Spleen (tissue), 11 donors: ENCODE measurements at regions not wholly inside any gene's neighbourhood (a gene's known extent, or its start where the extent isn't known, plus 50 kb on each side); places are given as distances from the start of the nearest gene placed in this dataset.

ENCODE experiments used
- DNase-seq: peaks from one replicate; pipeline ENCODE4 v3.0.0-alpha.2; 2020
- H3K27ac ChIP-seq, 8 donors: fragments of 200-600 bp; sonication (generic) in 7 of 8; 1 replicate in 4 of 8; 2 replicates in 4 of 8; pipeline versions ENCODE4 v1.5.0 to v1.8.0; 2016 to 2021; ENCODE audit warnings: inconsistent platforms in 4 of 8, mild to moderate bottlenecking in 4 of 8, moderate library complexity in 1 of 8
- H3K27me3 ChIP-seq, 7 donors: fragments of 200-600 bp; sonication (generic) in 6 of 7; replicated peaks in 1 of 7; 1 replicate in 4 of 7; 2 replicates in 3 of 7; pipeline versions ENCODE4 v1.5.0 to v1.8.0; 2016 to 2021; ENCODE audit warnings: inconsistent platforms in 3 of 7, mild to moderate bottlenecking in 1 of 7
- H3K36me3 ChIP-seq, 6 donors: fragments of 200-600 bp; sonication (generic) in 5 of 6; 1 replicate in 4 of 6; 2 replicates in 2 of 6; pipeline versions ENCODE4 v1.5.0 to v1.8.0; 2016 to 2021; ENCODE audit warnings: inconsistent platforms in 2 of 6
- H3K4me1 ChIP-seq, 6 donors: fragments of 200-600 bp; sonication (generic) in 5 of 6; 1 replicate in 3 of 6; 2 replicates in 3 of 6; pipeline versions ENCODE4 v1.5.0 to v1.8.0; 2016 to 2021; ENCODE audit warnings: inconsistent platforms in 3 of 6
- H3K4me3 ChIP-seq, 8 donors: fragments of 200-600 bp; sonication (generic) in 7 of 8; 1 replicate in 4 of 8; 2 replicates in 4 of 8; pipeline versions ENCODE4 v1.5.0 to v1.8.0; 2016 to 2021; ENCODE audit warnings: inconsistent platforms in 4 of 8, mild to moderate bottlenecking in 4 of 8, moderate library complexity in 2 of 8
- H3K9me3 ChIP-seq, 8 donors: fragments of 200-600 bp; sonication (generic) in 7 of 8; 1 replicate in 4 of 8; 2 replicates in 4 of 8; pipeline versions ENCODE4 v1.5.0 to v1.8.0; 2016 to 2021; ENCODE audit warnings: inconsistent platforms in 4 of 8
- POLR2A ChIP-seq, 3 donors: fragments of 450-650 bp; IDR thresholded peaks; one replicate each; pipeline ENCODE4 v1.5.1; 2017; ENCODE audit warnings: antibody characterized with exemption in 3 of 3, mild to moderate bottlenecking in 1 of 3
- POLR2AphosphoS5 ChIP-seq, 3 donors: sonication (generic); formaldehyde crosslinking; IDR thresholded peaks; one replicate each; pipeline ENCODE4 v1.5.1; 2017; ENCODE audit warnings: antibody characterized with exemption in 3 of 3
- WGBS, 5 donors: extraction: QIAGEN DNeasy Blood & Tissue Kit in 3 of 5; methylation state at CpG; one replicate each; pipeline versions ENCODE4 v1.1.5 to v1.1.7; 2013 to 2018; 5-methylcytosine and 5-hydroxymethylcytosine counted together
- intact Hi-C: fragments of 100-400 bp; cut with DNase I; formaldehyde crosslinking; loops from one replicate; pipeline ENCODE4 v1.15.0; 2023; ENCODE audit warnings: low total_unique reads
- small RNA-seq, 4 donors: library from RNA; depleted of rRNA; stranded (forward); fragments of <200 nt; gene quantifications; one replicate each; pipeline ENCODE3, GENCODE V24; 2016
- TF ChIP-seq, protein P1 (sequence below), 11 experiments: fragments of 200-600 bp in 7 of 11; fragments of 450-650 bp in 4 of 11; sonication (generic) in 4 of 11; IDR thresholded peaks in 8 of 11; conservative IDR thresholded peaks in 3 of 11; 1 replicate in 7 of 11; 2 replicates in 4 of 11; pipeline versions ENCODE4 v1.4.0 to v1.8.0; 2016 to 2021; ENCODE audit warnings: antibody characterized with exemption in 11 of 11, inconsistent platforms in 4 of 11, mild to moderate bottlenecking in 1 of 11
- donor health status: healthy with polysubstance abuse.
- donor health status: DM: no; HTN: no; CAD: no; lungs with moderate emphysema.
- donor health status: DM: no; HTN: no; CAD: no.
- donor health status: Bipolar disorder and iron deficiency.
- donor health status: healthy.
- donor health status: DM: no; HTN: no; CAD: no.
- donor health status: DM: yes; HTN: yes; CAD: no.

GRCh38 chr18:55013685-55014084, 54.4 kb upstream of the CCDC68 start:
- intact Hi-C loops = no loop called here
- no peaks in the 10 kb centered on the region for H3K36me3 ChIP-seq
- no peak overlapping the region for H3K4me3 ChIP-seq
- TF ChIP-seq, protein P1, sequence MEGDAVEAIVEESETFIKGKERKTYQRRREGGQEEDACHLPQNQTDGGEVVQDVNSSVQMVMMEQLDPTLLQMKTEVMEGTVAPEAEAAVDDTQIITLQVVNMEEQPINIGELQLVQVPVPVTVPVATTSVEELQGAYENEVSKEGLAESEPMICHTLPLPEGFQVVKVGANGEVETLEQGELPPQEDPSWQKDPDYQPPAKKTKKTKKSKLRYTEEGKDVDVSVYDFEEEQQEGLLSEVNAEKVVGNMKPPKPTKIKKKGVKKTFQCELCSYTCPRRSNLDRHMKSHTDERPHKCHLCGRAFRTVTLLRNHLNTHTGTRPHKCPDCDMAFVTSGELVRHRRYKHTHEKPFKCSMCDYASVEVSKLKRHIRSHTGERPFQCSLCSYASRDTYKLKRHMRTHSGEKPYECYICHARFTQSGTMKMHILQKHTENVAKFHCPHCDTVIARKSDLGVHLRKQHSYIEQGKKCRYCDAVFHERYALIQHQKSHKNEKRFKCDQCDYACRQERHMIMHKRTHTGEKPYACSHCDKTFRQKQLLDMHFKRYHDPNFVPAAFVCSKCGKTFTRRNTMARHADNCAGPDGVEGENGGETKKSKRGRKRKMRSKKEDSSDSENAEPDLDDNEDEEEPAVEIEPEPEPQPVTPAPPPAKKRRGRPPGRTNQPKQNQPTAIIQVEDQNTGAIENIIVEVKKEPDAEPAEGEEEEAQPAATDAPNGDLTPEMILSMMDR (IDR thresholded peaks at IDR 0.05 in 8 of 11, conservative IDR thresholded peaks at IDR 0.05 in 3 of 11) = no peak
- no peak for TF ChIP-seq POLR2AphosphoS5 (IDR thresholded peaks at IDR 0.05)
- no peak for TF ChIP-seq POLR2A (IDR thresholded peaks at IDR 0.05)
- no peaks in the 10 kb centered on the region for H3K9me3 ChIP-seq
- no peaks in the 10 kb centered on the region for H3K27me3 ChIP-seq
- H3K27ac ChIP-seq = no peak overlapping the region
- H3K4me1 ChIP-seq = no peaks in the 10 kb centered on the region
- DNase-seq = no peak

DNA sequence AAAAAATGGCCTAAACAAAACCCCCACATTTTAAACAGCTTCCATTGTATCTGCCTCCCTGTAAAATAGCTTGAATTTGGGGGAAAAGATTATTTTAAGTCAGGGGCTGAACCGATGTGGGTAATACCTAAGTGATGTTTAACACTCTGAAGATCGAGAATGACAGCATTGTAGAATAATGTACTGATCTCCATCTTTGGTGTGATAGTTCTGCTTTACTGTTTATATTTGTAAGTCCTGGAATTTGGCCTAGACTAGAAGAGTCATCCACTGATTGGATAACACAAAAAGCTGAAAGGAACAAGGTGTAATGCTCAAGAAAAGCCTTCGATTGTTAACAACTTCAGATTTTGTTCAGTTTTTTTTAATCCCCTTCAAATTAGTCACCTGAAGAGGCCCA, 53.8 kb upstream of the CCDC68 start:
- Histone ChIP-seq H3K27me3 (no peaks in the 10 kb centered on the region), H3K27ac (no peak overlapping the region), H3K4me3 (no peak overlapping the region), H3K36me3 (no peaks in the 10 kb centered on the region), H3K4me1 (no peaks in the 10 kb centered on the region), H3K9me3 (no peaks in the 10 kb centered on the region)
- intact Hi-C loops = no loop called here
- 84 to 95% (median 87%) methylated on average over 3 of the region's 3 CpGs for WGBS, 5 donors
- no peak for DNase-seq
- TF ChIP-seq POLR2A (IDR thresholded peaks at IDR 0.05) (no peak), POLR2AphosphoS5 (IDR thresholded peaks at IDR 0.05) (no peak)
- TF ChIP-seq, protein P1 (IDR thresholded peaks at IDR 0.05 in 8 of 11, conservative IDR thresholded peaks at IDR 0.05 in 3 of 11) = no peak

- H3K36me3 ChIP-seq = no peaks in the 10 kb centered on the region
- H3K4me3 ChIP-seq = no peak overlapping the region
- WGBS, 5 donors = 87 to 90% (median 89%) methylated on average over 7 of the region's 7 CpGs
- intact Hi-C loops = no loop called here
- no peaks in the 10 kb centered on the region for H3K9me3 ChIP-seq
- no peaks in the 10 kb centered on the region for H3K27me3 ChIP-seq
- TF ChIP-seq POLR2AphosphoS5 (IDR thresholded peaks at IDR 0.05) (no peak), POLR2A (IDR thresholded peaks at IDR 0.05) (no peak)
- TF ChIP-seq, protein P1 (IDR thresholded peaks at IDR 0.05 in 8 of 11, conservative IDR thresholded peaks at IDR 0.05 in 3 of 11) = no peak
- H3K4me1 ChIP-seq = no peaks in the 10 kb centered on the region
- no peak for DNase-seq
- H3K27ac ChIP-seq = no peak overlapping the region
Measured at GRCh38 chr18:55012008-55012407, 52.7 kb upstream of the CCDC68 start.

Small RNA genes in the stretch of these regions (small RNA-seq; reads per million reads assigned to genes)
- 0 to 0.07 (median 0) reads per million in 4 donors for gene RNA5SP459
